T-helper 2 cell treated with Interferon-gamma antibody and Interleukin-4, amounts not matched to agents 5 μg/mL and 100 μg/mL, for 36 hours (primary cell): ENCODE measurements at regions not wholly inside any gene's neighbourhood (a gene's known extent, or its start where the extent isn't known, plus 50 kb on each side); places are given as distances from the start of the nearest gene placed in this dataset.
"Not testable (repeated sequence)": the region's sequence is repeated elsewhere in the genome, so short reads cannot be mapped to it uniquely, and the experiment has no call there.

Source experiments
- DNase-seq: peaks from one replicate; pipeline ENCODE4 v3.0.0; 2021; ENCODE audit warnings: low spot score
- H3K27ac Mint-ChIP-seq: one replicate; pipeline ENCODE4 v1.8.0; 2021; ENCODE audit warnings: mild to moderate bottlenecking, mixed read lengths
- H3K27me3 Mint-ChIP-seq: one replicate; pipeline ENCODE4 v1.8.0; 2021; ENCODE audit warnings: low read depth, mixed read lengths
- H3K36me3 Mint-ChIP-seq: one replicate; pipeline ENCODE4 v1.8.0; 2021; ENCODE audit warnings: low read depth, mixed read lengths
- H3K4me1 Mint-ChIP-seq: one replicate; pipeline ENCODE4 v1.8.0; 2021; ENCODE audit warnings: low read depth, mixed read lengths
- H3K4me3 Mint-ChIP-seq: one replicate; pipeline ENCODE4 v1.8.0; 2022; ENCODE audit warnings: mild to moderate bottlenecking, moderate library complexity, mixed read lengths
- H3K9me3 Mint-ChIP-seq: one replicate; pipeline ENCODE4 v1.8.0; 2021; ENCODE audit warnings: mixed read lengths

DNA sequence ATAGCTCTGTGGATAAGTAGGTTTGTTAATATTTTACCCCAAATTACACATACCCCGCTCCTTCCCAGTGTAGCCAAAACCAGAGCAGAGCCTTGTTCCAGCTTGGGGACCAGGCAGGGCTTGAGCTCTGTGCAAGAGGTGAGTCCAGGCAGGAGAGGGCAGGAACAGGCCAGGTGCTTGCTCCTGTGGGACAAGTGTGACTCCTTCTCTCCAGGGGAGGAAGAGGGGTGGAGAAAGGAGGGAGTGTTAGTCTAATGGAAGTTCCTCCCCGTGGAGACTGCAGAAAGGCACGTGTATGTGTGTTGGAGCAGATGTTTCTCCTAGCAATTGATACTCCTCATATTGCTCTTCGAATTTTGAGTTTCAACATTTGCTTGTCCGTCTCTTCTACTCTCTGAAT is 201.0 kb downstream of the FGF9 start:
- Mint-ChIP-seq H3K36me3 (no peaks in the 10 kb centered on the region), H3K27ac (no peak overlapping the region), H3K9me3 (no peaks in the 10 kb centered on the region), H3K4me3 (no peak overlapping the region), H3K27me3 (no peaks in the 10 kb centered on the region), H3K4me1 (no peaks in the 10 kb centered on the region)
- no peak for DNase-seq

DNA sequence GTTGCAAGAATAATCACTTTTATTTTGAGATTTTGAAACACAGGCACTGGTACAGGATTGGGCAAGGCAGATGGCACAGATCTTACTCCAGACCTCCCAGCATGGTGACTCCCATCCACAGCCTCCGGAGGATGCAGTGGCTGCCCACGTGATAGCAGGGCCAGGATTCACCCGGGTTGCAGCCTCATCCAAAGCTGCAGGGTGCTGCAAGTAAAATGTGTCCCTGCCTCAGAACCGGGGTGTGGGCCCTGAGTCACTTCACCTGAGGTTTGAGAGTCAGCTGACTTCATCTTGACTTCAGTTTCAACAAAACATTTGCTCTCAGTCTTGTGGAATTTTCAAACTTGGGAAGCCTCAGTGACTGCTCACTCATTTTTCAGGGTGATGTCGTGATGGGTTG is 201.9 kb downstream of the FGF9 start:
- no peaks in the 10 kb centered on the region for H3K36me3 Mint-ChIP-seq
- no peaks in the 10 kb centered on the region for H3K4me1 Mint-ChIP-seq
- no peak overlapping the region for H3K4me3 Mint-ChIP-seq
- H3K27ac Mint-ChIP-seq = no peak overlapping the region
- no peaks in the 10 kb centered on the region for H3K9me3 Mint-ChIP-seq
- DNase-seq = no peak
- H3K27me3 Mint-ChIP-seq = no peaks in the 10 kb centered on the region

DNA sequence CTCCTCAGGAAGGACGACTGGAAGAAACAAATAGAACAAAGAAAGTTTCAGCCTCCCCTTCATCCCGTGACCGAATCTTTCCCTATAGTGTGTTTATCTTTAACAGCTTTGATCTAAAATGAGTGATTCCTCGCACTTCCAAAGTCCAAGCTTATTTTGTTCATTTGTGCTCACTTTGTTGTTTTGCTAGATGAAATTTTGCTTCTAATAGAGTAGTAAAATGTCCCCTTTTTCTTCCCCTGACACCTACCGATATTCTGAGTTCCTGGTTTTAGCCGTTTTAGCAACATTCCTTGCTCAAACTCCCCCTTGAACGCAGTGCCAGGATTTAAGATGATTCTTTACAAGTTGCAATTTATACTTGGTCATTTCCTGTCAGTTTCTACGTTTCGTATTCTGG is 204.2 kb downstream of the FGF9 start:
- Mint-ChIP-seq H3K4me3 (no peak overlapping the region), H3K9me3 (no peaks in the 10 kb centered on the region), H3K27me3 (no peaks in the 10 kb centered on the region), H3K36me3 (no peaks in the 10 kb centered on the region), H3K4me1 (no peaks in the 10 kb centered on the region), H3K27ac (no peak overlapping the region)
- no peak for DNase-seq

GRCh38 chr13:21879263-21879914 is 208.5 kb downstream of the FGF9 start:
- Mint-ChIP-seq H3K27me3 (no peaks in the 10 kb centered on the region), H3K27ac (no peak overlapping the region), H3K4me1 (no peaks in the 10 kb centered on the region), H3K36me3 (no peaks in the 10 kb centered on the region), H3K4me3 (no peak overlapping the region), H3K9me3 (no peaks in the 10 kb centered on the region)
- DNase-seq = no peak

DNA sequence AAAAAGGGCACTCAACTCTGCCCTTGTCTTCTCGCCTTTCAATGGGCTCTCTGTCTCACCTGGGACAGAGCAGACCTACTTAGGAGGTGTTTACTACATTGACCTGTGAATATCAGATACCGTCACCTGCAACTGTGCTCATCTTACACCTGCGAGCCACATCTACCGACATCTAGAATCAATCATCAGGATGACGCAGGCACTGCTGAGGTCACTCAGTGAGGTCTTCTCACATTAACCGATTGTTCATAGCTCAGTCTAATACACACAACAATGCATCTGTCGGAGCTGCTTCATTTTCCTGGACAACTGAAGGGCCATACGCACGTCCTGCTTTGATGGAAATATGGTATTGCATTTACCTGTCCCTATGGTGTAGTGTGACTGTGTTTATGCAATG is 211.9 kb downstream of the FGF9 start:
- no peaks in the 10 kb centered on the region for H3K9me3 Mint-ChIP-seq
- H3K36me3 Mint-ChIP-seq = no peaks in the 10 kb centered on the region
- no peak for DNase-seq
- H3K27ac Mint-ChIP-seq = no peak overlapping the region
- no peak overlapping the region for H3K4me3 Mint-ChIP-seq
- H3K4me1 Mint-ChIP-seq = no peaks in the 10 kb centered on the region
- no peaks in the 10 kb centered on the region for H3K27me3 Mint-ChIP-seq

- no peak for DNase-seq
- no peak overlapping the region for H3K4me3 Mint-ChIP-seq
- no peaks in the 10 kb centered on the region for H3K9me3 Mint-ChIP-seq
- H3K36me3 Mint-ChIP-seq = no peaks in the 10 kb centered on the region
- no peaks in the 10 kb centered on the region for H3K4me1 Mint-ChIP-seq
- H3K27ac Mint-ChIP-seq = no peak overlapping the region
- H3K27me3 Mint-ChIP-seq = no peaks in the 10 kb centered on the region
These were observed 212.8 kb downstream of the FGF9 start for GRCh38 chr13:21883713-21884112.

DNA sequence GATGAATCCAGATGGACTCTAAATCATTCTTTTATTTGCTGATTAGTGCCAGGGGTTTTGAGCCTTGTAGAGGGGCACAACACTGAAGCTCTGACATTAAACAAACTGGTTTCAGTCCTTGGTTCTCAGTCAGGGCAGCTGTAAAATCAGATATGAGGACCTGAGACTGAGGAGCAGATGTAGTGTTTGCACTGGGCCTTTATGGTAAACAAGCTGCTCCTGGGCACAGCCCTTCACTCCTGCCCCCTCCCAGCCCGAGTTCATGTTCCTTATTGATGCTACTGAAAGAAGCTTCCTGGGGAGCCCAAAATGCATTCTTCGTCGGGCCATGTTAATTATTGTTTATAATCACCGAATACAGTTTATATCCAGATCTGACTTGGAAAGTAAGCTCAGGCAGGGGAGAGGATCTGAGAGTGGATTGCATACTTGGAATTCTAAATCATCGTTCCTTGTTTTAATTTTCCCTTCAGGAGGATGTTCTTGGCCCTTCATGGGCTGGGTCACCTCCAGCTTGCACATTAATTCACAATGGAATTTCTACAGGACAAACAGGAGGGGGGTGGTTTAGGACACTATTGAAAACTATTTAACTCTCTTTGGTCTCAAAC is 213.5 kb downstream of the FGF9 start:
- Mint-ChIP-seq H3K9me3 (no peaks in the 10 kb centered on the region), H3K27me3 (no peaks in the 10 kb centered on the region), H3K27ac (no peak overlapping the region), H3K4me1 (no peaks in the 10 kb centered on the region), H3K36me3 (no peaks in the 10 kb centered on the region), H3K4me3 (no peak overlapping the region)
- no peak for DNase-seq

GRCh38 chr13:21884965-21885567 is 214.2 kb downstream of the FGF9 start:
- Mint-ChIP-seq H3K4me3 (no peak overlapping the region), H3K36me3 (no peaks in the 10 kb centered on the region), H3K27ac (no peak overlapping the region), H3K9me3 (no peaks in the 10 kb centered on the region), H3K27me3 (no peaks in the 10 kb centered on the region), H3K4me1 (no peaks in the 10 kb centered on the region)
- no peak for DNase-seq

- no peak for DNase-seq
- H3K36me3 Mint-ChIP-seq = no peaks in the 10 kb centered on the region
- H3K4me1 Mint-ChIP-seq = no peaks in the 10 kb centered on the region
- no peaks in the 10 kb centered on the region for H3K9me3 Mint-ChIP-seq
- H3K4me3 Mint-ChIP-seq = no peak overlapping the region
- no peaks in the 10 kb centered on the region for H3K27me3 Mint-ChIP-seq
- H3K27ac Mint-ChIP-seq = no peak overlapping the region
These were observed 214.9 kb downstream of the FGF9 start for GRCh38 chr13:21885714-21886224.

- H3K4me3 Mint-ChIP-seq = no peak overlapping the region
These were observed 218.8 kb downstream of the FGF9 start for GRCh38 chr13:21889651-21890050.

DNA sequence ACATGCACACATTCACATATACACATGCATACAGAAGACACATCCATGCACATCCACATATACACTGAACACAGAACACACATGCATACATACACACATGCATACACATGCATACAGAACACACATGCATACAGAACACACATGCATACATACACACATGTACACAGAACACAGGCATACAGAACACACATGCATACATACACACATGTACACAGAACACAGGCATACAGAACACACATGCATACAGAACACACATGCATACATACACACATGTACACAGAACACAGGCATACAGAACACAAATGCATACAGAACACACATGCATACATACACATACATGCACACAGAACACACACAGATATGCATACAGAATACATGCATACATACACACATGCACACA is 219.3 kb downstream of the FGF9 start:
- not testable (repeated sequence) for DNase-seq, H3K4me3 Mint-ChIP-seq, H3K9me3 Mint-ChIP-seq, H3K27me3 Mint-ChIP-seq, H3K27ac Mint-ChIP-seq, H3K4me1 Mint-ChIP-seq, H3K36me3 Mint-ChIP-seq

More at GRCh38 chr13:21889651-21890050, 218.8 kb downstream of the FGF9 start:
- Mint-ChIP-seq H3K9me3 (no peaks in the 10 kb centered on the region), H3K27me3 (no peaks in the 10 kb centered on the region), H3K4me1 (no peaks in the 10 kb centered on the region), H3K36me3 (no peaks in the 10 kb centered on the region), H3K27ac (no peak overlapping the region)
- no peak for DNase-seq

- Mint-ChIP-seq H3K4me1 (no peaks in the 10 kb centered on the region), H3K27me3 (no peaks in the 10 kb centered on the region), H3K36me3 (no peaks in the 10 kb centered on the region), H3K4me3 (no peak overlapping the region), H3K27ac (no peak overlapping the region), H3K9me3 (no peaks in the 10 kb centered on the region)
- no peak for DNase-seq
These were observed 223.2 kb downstream of the FGF9 start for GRCh38 chr13:21894091-21894490.

- no peak overlapping the region for H3K27ac Mint-ChIP-seq
- no peaks in the 10 kb centered on the region for H3K27me3 Mint-ChIP-seq
- H3K9me3 Mint-ChIP-seq = no peaks in the 10 kb centered on the region
- H3K4me3 Mint-ChIP-seq = no peak overlapping the region
- H3K36me3 Mint-ChIP-seq = no peaks in the 10 kb centered on the region
- no peaks in the 10 kb centered on the region for H3K4me1 Mint-ChIP-seq
- no peak for DNase-seq
These were observed 224.1 kb downstream of the FGF9 start for GRCh38 chr13:21894703-21895699.

DNA sequence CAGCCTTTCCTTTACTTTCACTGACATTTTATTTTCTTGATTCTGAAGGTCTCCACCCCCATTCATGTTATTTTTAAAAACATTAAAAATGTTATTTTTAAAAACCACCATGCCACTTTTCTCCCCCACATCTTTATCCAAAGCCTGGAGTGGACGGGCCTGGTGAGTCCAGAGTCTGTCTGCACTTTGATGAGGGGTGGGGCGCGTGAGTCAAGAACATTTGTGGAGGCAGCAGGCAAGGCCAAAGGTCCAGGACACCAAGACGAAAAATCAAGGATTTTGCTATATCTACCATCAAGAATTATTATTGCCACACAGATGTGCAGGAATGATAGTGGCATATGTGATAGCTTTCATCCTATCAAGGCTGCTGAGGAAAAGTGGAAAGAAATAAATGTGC is 224.9 kb downstream of the FGF9 start:
- no peak for DNase-seq
- H3K27ac Mint-ChIP-seq = no peak overlapping the region
- H3K4me3 Mint-ChIP-seq = no peak overlapping the region
- no peaks in the 10 kb centered on the region for H3K36me3 Mint-ChIP-seq
- H3K4me1 Mint-ChIP-seq = no peaks in the 10 kb centered on the region
- no peaks in the 10 kb centered on the region for H3K9me3 Mint-ChIP-seq
- H3K27me3 Mint-ChIP-seq = no peaks in the 10 kb centered on the region
